HL-60 (cell line): ENCODE measurements at regions not wholly inside any gene's neighbourhood (a gene's known extent, or its start where the extent isn't known, plus 50 kb on each side); places are given as distances from the start of the nearest gene placed in this dataset.

Experiments used
- DNase-seq, 2 experiments: peaks; one replicate each; pipeline ENCODE4 v3.0.0-alpha.2; 2010 to 2020; ENCODE audit warnings: low read depth in 1 of 2, low spot score in 1 of 2
- H3K27ac ChIP-seq: fragments of 250-450 bp; sonication (Bioruptor Pico); replicated peaks from 2 replicates; pipeline ENCODE4 v1.5.1; 2020; ENCODE audit warnings: mild to moderate bottlenecking, moderate library complexity
- H3K27me3 ChIP-seq: fragments of 250-450 bp; sonication (Bioruptor Pico); 2 replicates; pipeline ENCODE4 v1.5.1; 2021; ENCODE audit warnings: mild to moderate bottlenecking, moderate library complexity; ENCODE audit not compliant: insufficient read depth, poor library complexity, severe bottlenecking
- H3K4me3 ChIP-seq: replicated peaks from 2 replicates; pipeline ENCODE4 v1.5.1; 2011; ENCODE audit warnings: mild to moderate bottlenecking, control low read depth, low read length; ENCODE audit not compliant: insufficient read depth
- CTCF ChIP-seq: IDR thresholded peaks from one replicate; pipeline ENCODE4 v1.5.1; 2011; ENCODE audit warnings: low read length, control low read depth, inconsistent platforms; ENCODE audit not compliant: insufficient read depth
- GABPA ChIP-seq: IDR thresholded peaks from 2 replicates; pipeline ENCODE4 v1.6.1; 2012; ENCODE audit warnings: low read depth
- POLR2AphosphoS5 ChIP-seq: IDR thresholded peaks from 2 replicates; pipeline ENCODE4 v1.6.1; 2012; ENCODE audit warnings: low read depth
- SPI1 ChIP-seq: IDR thresholded peaks from 2 replicates; pipeline ENCODE4 v1.6.1; 2012; ENCODE audit warnings: low read depth, mild to moderate bottlenecking, borderline replicate concordance
- TF ChIP-seq, protein P1 (sequence below): IDR thresholded peaks from 2 replicates; pipeline ENCODE4 v1.6.1; 2012; ENCODE audit warnings: low read depth; ENCODE audit not compliant: insufficient replicate concordance

DNA sequence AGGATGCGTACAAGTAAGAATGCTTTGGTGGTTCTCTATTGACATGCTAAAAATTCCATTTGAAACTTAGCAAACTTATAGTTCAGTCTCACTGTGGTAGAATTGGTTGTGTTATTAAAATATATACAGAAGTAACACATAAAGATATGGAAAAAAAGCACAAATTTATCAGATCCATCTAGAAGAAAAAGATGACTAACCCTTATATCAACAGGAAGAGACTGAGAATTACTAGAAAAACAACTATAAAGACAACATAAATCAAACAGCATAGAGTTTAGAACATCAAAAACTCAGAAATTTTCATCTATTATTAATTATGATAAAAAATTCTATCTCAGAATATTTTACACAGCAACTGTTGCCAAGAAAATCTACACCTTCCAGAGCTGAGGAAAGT is 491.0 kb downstream of the ETNK1 start:
- Histone ChIP-seq H3K27me3 (no peaks in the 10 kb centered on the region), H3K27ac (no peak overlapping the region), H3K4me3 (no peak overlapping the region)
- TF ChIP-seq CTCF (no peak), GABPA (no peak), POLR2AphosphoS5 (no peak), SPI1 (no peak)
- TF ChIP-seq, protein P1, sequence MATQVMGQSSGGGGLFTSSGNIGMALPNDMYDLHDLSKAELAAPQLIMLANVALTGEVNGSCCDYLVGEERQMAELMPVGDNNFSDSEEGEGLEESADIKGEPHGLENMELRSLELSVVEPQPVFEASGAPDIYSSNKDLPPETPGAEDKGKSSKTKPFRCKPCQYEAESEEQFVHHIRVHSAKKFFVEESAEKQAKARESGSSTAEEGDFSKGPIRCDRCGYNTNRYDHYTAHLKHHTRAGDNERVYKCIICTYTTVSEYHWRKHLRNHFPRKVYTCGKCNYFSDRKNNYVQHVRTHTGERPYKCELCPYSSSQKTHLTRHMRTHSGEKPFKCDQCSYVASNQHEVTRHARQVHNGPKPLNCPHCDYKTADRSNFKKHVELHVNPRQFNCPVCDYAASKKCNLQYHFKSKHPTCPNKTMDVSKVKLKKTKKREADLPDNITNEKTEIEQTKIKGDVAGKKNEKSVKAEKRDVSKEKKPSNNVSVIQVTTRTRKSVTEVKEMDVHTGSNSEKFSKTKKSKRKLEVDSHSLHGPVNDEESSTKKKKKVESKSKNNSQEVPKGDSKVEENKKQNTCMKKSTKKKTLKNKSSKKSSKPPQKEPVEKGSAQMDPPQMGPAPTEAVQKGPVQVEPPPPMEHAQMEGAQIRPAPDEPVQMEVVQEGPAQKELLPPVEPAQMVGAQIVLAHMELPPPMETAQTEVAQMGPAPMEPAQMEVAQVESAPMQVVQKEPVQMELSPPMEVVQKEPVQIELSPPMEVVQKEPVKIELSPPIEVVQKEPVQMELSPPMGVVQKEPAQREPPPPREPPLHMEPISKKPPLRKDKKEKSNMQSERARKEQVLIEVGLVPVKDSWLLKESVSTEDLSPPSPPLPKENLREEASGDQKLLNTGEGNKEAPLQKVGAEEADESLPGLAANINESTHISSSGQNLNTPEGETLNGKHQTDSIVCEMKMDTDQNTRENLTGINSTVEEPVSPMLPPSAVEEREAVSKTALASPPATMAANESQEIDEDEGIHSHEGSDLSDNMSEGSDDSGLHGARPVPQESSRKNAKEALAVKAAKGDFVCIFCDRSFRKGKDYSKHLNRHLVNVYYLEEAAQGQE, result no peak
- DNase-seq, result no peak

- DNase-seq, result no peak
- Histone ChIP-seq H3K27me3 (no peaks in the 10 kb centered on the region), H3K4me3 (no peak overlapping the region), H3K27ac (no peak overlapping the region)
- TF ChIP-seq GABPA (no peak), POLR2AphosphoS5 (no peak), CTCF (no peak), SPI1 (no peak)
- TF ChIP-seq, protein P1, result no peak
These were observed 501.8 kb downstream of the ETNK1 start for GRCh38 chr12:23126794-23127193.

- H3K27me3 ChIP-seq, result no peaks in the 10 kb centered on the region
- no peak overlapping the region for H3K4me3 ChIP-seq
- TF ChIP-seq GABPA (no peak), POLR2AphosphoS5 (no peak), SPI1 (no peak), CTCF (no peak)
- TF ChIP-seq, protein P1, result no peak
- DNase-seq, result no peak
- H3K27ac ChIP-seq, result no peak overlapping the region
These were observed 502.7 kb downstream of the ETNK1 start for GRCh38 chr12:23127701-23128100.
